Ovary (tissue), 7 donors: ENCODE measurements at regions not wholly inside any gene's neighbourhood (a gene's known extent, or its start where the extent isn't known, plus 50 kb on each side); places are given as distances from the start of the nearest gene placed in this dataset.

Experiments
- DNase-seq, 5 donors: peaks; one replicate each; pipeline ENCODE4 v3.0.0-alpha.2; 2019 to 2020
- H3K27ac ChIP-seq, 2 donors: fragments of 200-600 bp; one replicate each; pipeline versions ENCODE4 v1.5.1 to v1.8.0; 2019 to 2022
- H3K27me3 ChIP-seq: fragments of 200-600 bp; one replicate; pipeline ENCODE4 v1.8.0; 2022
- H3K36me3 ChIP-seq: fragments of 200-600 bp; sonication (generic); one replicate; pipeline ENCODE4 v1.5.1; 2019
- H3K4me1 ChIP-seq: one replicate; pipeline ENCODE4 v1.8.1; 2013; ENCODE audit warnings: mild to moderate bottlenecking, moderate library complexity; ENCODE audit not compliant: insufficient read depth
- H3K4me3 ChIP-seq: fragments of 200-600 bp; sonication (generic); one replicate; pipeline ENCODE4 v1.5.1; 2017
- H3K9me3 ChIP-seq, 2 donors: fragments of 200-600 bp in 1 of 2; sonication (generic) in 1 of 2; one replicate each; pipeline versions ENCODE4 v1.5.1 to v1.8.1; 2013 to 2019; ENCODE audit warnings: mild to moderate bottlenecking in 1 of 2, moderate library complexity in 1 of 2
- EP300 ChIP-seq: sonication (generic); formaldehyde crosslinking; IDR thresholded peaks from one replicate; pipeline ENCODE4 v1.6.1; 2017; ENCODE audit warnings: antibody characterized with exemption
- POLR2A ChIP-seq: fragments of 450-650 bp; IDR thresholded peaks from one replicate; pipeline ENCODE4 v1.6.1; 2017; ENCODE audit warnings: antibody characterized with exemption, mild to moderate bottlenecking, moderate library complexity
- WGBS, 3 donors: extraction: QIAGEN DNeasy Blood & Tissue Kit in 1 of 3; methylation state at CpG; one replicate each; pipeline versions ENCODE4 v1.1.5 to v1.1.7; 2013 to 2017; 5-methylcytosine and 5-hydroxymethylcytosine counted together
- intact Hi-C, 4 donors: fragments of 100-400 bp; cut with DNase I; formaldehyde crosslinking; loops; one replicate each; pipeline versions ENCODE4 v1.11.0 to v1.15.1; 2022 to 2023
- TF ChIP-seq, protein P1 (sequence below), 3 donors: fragments of 450-650 bp in 2 of 3; fragments of 200-600 bp in 1 of 3; IDR thresholded peaks; one replicate each; pipeline versions ENCODE4 v1.5.1 to v1.8.0; 2016 to 2022; ENCODE audit warnings: antibody characterized with exemption in 3 of 3, mild to moderate bottlenecking in 1 of 3
- donor health status: DM: no; HTN: no; CAD: no; lungs with moderate emphysema.
- donor health status: DM: no; HTN: no; CAD: no.
- donor health status: Bipolar disorder and iron deficiency.
- donor health status: DM: no; HTN: no; CAD: no.
- donor health status: DM: yes; HTN: yes; CAD: no.

DNA sequence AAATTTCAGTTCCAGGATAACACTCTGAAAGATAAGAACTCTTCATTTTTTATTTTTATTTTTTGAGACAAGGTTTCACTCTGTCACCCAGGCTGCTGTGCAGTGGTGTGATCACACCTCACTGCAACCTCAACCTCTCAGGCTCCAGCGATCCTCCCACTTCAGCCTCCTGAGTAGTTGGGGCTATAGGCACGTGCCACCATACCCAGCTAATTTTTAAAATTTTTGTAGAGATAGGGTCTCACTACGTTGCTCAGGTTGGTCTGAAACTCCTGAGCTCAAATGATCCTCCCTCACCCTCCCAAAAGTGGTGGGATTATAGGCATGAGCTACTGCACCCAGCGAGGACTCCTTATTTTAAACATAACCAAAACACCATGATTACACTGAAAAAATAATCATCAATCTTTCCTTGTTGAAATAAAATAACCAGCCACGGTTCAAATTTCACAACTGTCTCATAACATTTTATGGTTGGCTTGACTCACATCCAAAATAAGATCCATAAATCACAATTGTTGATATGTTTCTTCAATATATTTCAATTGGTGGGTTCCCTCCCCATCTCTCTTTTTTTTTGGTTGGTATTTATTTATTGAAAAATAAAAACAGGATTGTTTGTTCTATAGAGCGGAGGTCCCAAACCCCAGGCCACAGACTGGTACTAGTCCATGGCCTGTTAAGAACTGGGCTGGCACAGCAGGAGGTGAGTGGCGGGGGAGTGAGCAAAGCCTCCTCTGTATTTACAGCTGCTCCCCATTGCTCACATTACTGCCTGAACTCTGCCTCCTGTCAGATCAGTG lies 60.1 kb upstream of the FAM171A1 start:
- Histone ChIP-seq H3K4me1 (peaks cover 3% of the 10 kb centered on the region), H3K27me3 (no peaks in the 10 kb centered on the region), H3K27ac (no peak overlapping the region), H3K9me3 (no peaks in the 10 kb centered on the region), H3K36me3 (no peaks in the 10 kb centered on the region), H3K4me3 (no peak overlapping the region)
- WGBS, 3 donors = 56 to 68% (median 64%) methylated on average over 7 of the region's 7 CpGs
- DNase-seq = no peak
- TF ChIP-seq EP300 (no peak), POLR2A (no peak)
- TF ChIP-seq, protein P1, sequence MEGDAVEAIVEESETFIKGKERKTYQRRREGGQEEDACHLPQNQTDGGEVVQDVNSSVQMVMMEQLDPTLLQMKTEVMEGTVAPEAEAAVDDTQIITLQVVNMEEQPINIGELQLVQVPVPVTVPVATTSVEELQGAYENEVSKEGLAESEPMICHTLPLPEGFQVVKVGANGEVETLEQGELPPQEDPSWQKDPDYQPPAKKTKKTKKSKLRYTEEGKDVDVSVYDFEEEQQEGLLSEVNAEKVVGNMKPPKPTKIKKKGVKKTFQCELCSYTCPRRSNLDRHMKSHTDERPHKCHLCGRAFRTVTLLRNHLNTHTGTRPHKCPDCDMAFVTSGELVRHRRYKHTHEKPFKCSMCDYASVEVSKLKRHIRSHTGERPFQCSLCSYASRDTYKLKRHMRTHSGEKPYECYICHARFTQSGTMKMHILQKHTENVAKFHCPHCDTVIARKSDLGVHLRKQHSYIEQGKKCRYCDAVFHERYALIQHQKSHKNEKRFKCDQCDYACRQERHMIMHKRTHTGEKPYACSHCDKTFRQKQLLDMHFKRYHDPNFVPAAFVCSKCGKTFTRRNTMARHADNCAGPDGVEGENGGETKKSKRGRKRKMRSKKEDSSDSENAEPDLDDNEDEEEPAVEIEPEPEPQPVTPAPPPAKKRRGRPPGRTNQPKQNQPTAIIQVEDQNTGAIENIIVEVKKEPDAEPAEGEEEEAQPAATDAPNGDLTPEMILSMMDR (IDR thresholded peaks at IDR 0.05) = no peak
- intact Hi-C loops = loop anchor here (5.0 to 10.0 kb wide), 4 partner anchors 294 to 396 kb away; no protein-coding TSS in a partner anchor

GRCh38 chr10:15428681-15429080 lies 57.6 kb upstream of the FAM171A1 start:
- Histone ChIP-seq H3K4me1 (no peaks in the 10 kb centered on the region), H3K27ac (no peak overlapping the region), H3K27me3 (no peaks in the 10 kb centered on the region), H3K4me3 (no peak overlapping the region), H3K36me3 (no peaks in the 10 kb centered on the region), H3K9me3 (no peaks in the 10 kb centered on the region)
- DNase-seq = no peak
- intact Hi-C loops = no loop called here
- TF ChIP-seq, protein P1 (IDR thresholded peaks at IDR 0.05) = no peak
- TF ChIP-seq POLR2A = no peak
- TF ChIP-seq EP300 = no peak
- 20 to 48% (median 29%) methylated on average over 2 of the region's 2 CpGs for WGBS, 3 donors

DNA sequence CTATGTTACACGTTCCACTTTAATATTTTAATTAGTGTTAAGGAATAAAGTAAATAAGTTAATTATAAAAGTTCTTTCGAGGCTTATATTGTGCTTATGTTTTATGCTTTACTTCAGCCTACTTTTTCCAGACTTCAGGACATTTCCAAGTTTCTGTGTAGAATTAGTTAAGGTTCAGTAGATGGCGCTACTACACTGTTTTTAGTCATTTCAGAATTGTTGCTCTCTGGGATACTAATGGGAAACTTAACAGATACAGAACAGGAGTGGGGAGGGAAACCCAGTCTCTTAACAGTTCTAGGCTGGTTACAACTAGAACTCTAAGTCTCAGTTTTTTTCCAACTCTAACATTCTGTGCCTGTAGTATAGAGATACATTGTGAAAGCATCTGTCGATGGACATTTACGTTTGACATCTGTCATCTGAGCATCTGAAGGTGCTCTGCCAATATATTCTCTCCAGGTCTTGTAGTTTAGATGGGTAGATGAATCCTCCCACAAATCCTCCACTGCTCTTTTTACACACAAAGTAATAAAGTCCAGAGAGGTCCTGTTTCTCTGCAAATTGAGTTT lies 56.8 kb upstream of the FAM171A1 start:
- no peaks in the 10 kb centered on the region for H3K36me3 ChIP-seq
- TF ChIP-seq, protein P1 (IDR thresholded peaks at IDR 0.05) = peak in 2 of 3 donors; percentile 36 to 49
- TF ChIP-seq POLR2A = no peak
- 18 to 27% (median 21%) methylated on average over 5 of the region's 5 CpGs for WGBS, 3 donors
- H3K9me3 ChIP-seq = no peaks in the 10 kb centered on the region
- H3K4me3 ChIP-seq = no peak overlapping the region
- no peak overlapping the region for H3K27ac ChIP-seq
- intact Hi-C loops = no loop called here
- no peaks in the 10 kb centered on the region for H3K27me3 ChIP-seq
- DNase-seq = no peak
- no peaks in the 10 kb centered on the region for H3K4me1 ChIP-seq

- TF ChIP-seq POLR2A (no peak), EP300 (no peak)
- TF ChIP-seq, protein P1 (IDR thresholded peaks at IDR 0.05) = no peak
- H3K4me3 ChIP-seq = no peak overlapping the region
- 87 to 92% (median 88%) methylated on average over 15 of the region's 15 CpGs for WGBS, 3 donors
- intact Hi-C loops = no loop called here
- no peaks in the 10 kb centered on the region for H3K4me1 ChIP-seq
- no peak for DNase-seq
- H3K27ac ChIP-seq = no peak overlapping the region
- no peaks in the 10 kb centered on the region for H3K9me3 ChIP-seq
- no peaks in the 10 kb centered on the region for H3K27me3 ChIP-seq
- H3K36me3 ChIP-seq = no peaks in the 10 kb centered on the region
These were observed 55.5 kb upstream of the FAM171A1 start for GRCh38 chr10:15426558-15426957.
